GM18502 (cell line): ENCODE measurements at regions not wholly inside any gene's neighbourhood (a gene's known extent, or its start where the extent isn't known, plus 50 kb on each side); places are given as distances from the start of the nearest gene placed in this dataset.

Experiments used
- ATAC-seq: cut with Tn5 transposase; IDR thresholded peaks from one replicate; pipeline ENCODE4 v1.9.1; 2021; ENCODE audit warnings: mild to moderate bottlenecking; ENCODE audit not compliant: unreplicated experiment, poor library complexity

GRCh38 chr15:67980171-67980570, 73.9 kb upstream of the PIAS1 start:
- no peak for ATAC-seq

- ATAC-seq = no peak
Measured at GRCh38 chr15:67980773-67981685, 73.1 kb upstream of the PIAS1 start.

GRCh38 chr15:67981848-67982247, 72.3 kb upstream of the PIAS1 start:
- ATAC-seq = no peak

- no peak for ATAC-seq
Measured at GRCh38 chr15:67991706-67992105, 62.4 kb upstream of the PIAS1 start.

- ATAC-seq = no peak
Measured at GRCh38 chr15:67992411-67992810, 61.7 kb upstream of the PIAS1 start.

- no peak for ATAC-seq
Measured at GRCh38 chr15:67992834-67993233, 61.3 kb upstream of the PIAS1 start.

GRCh38 chr15:67997996-67998395, 56.1 kb upstream of the PIAS1 start:
- no peak for ATAC-seq

- no peak for ATAC-seq
Measured at GRCh38 chr15:67998599-67999133, 55.4 kb upstream of the PIAS1 start.

GRCh38 chr15:67999320-68000100, 54.6 kb upstream of the PIAS1 start:
- no peak for ATAC-seq

GRCh38 chr15:68000754-68001153, 53.4 kb upstream of the PIAS1 start:
- no peak for ATAC-seq

- no peak for ATAC-seq
Measured at GRCh38 chr15:68001811-68002210, 52.3 kb upstream of the PIAS1 start.

- no peak for ATAC-seq
Measured at GRCh38 chr15:68003297-68003696, 50.8 kb upstream of the PIAS1 start.
